ENCODE measurements at regions not wholly inside any gene's neighbourhood (a gene's known extent, or its start where the extent isn't known, plus 50 kb on each side); places are given as distances from the start of the nearest gene placed in this dataset.

DNA sequence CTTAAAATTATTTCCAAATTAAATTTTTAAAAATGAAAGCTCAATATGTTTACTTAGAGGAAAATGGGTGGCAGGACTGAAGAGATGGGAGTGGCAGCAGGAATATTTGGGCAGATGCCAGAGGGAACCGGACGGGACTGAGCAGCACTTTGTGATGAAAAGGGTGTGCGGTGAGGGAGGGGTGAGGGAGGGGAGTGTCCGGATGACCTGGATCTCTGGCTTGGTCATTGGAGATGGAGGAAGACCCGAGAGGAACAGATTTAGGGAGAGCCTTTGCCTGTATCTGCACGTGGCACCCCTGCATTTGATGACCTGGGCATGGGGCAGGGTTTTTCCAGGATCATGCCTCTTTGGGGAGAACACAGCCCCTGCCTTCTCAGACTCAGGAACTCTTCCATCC lies 201.1 kb upstream of the MVB12B start:
- TF ChIP-seq, protein P1, sequence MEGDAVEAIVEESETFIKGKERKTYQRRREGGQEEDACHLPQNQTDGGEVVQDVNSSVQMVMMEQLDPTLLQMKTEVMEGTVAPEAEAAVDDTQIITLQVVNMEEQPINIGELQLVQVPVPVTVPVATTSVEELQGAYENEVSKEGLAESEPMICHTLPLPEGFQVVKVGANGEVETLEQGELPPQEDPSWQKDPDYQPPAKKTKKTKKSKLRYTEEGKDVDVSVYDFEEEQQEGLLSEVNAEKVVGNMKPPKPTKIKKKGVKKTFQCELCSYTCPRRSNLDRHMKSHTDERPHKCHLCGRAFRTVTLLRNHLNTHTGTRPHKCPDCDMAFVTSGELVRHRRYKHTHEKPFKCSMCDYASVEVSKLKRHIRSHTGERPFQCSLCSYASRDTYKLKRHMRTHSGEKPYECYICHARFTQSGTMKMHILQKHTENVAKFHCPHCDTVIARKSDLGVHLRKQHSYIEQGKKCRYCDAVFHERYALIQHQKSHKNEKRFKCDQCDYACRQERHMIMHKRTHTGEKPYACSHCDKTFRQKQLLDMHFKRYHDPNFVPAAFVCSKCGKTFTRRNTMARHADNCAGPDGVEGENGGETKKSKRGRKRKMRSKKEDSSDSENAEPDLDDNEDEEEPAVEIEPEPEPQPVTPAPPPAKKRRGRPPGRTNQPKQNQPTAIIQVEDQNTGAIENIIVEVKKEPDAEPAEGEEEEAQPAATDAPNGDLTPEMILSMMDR (conservative IDR thresholded peaks at IDR 0.05) = no peak
- no peak for TF ChIP-seq ZFX (IDR thresholded peaks at IDR 0.05)
- no peak overlapping the region for H3K27ac ChIP-seq

DNA sequence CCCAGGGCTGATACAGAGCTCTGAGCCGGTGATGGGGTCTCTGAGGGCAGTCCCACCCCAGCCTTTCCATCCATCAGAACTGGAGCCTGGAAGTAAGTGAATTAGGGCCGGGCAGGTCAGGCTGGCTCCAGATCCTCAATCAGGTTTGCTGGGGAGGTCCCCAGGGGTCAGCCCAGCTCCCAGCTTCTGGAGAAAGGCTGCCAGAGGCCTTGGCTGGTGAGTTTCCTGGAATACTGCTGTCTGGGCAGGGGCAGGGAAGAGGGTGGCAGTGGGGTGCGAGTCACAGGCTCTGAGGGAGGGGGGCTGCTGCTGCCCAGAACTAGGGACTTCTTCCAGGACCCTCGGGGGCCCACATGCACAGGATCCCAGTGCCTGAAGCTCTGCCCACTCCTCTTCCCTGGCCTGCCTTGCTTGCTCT lies 200.6 kb upstream of the MVB12B start:
- H3K27ac ChIP-seq = no peak overlapping the region
- no peak for TF ChIP-seq ZFX (IDR thresholded peaks at IDR 0.05)
- TF ChIP-seq, protein P1 (conservative IDR thresholded peaks at IDR 0.05) = no peak

DNA sequence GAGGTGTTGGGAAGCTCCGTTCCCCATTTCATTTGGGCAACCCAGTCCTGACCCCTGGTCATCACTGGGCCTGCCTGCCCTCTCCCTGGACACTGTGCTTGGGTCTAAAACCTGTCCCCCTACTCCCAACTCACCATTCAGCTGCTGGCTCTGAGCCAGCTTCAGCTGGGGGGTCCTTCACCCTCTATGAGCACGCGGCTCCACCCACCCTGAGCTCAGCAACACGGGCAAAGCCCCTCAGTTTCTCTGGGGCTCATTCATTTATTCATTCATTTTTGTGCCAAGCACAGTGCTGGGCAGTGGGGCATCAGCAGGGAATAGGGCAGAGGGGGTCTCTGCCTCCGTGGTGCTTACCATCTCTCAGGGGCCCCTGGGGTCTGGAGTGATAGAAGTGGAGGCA lies 199.8 kb upstream of the MVB12B start:
- no peak for TF ChIP-seq ZFX (IDR thresholded peaks at IDR 0.05)
- TF ChIP-seq, protein P1 (conservative IDR thresholded peaks at IDR 0.05) = no peak
- no peak overlapping the region for H3K27ac ChIP-seq

DNA sequence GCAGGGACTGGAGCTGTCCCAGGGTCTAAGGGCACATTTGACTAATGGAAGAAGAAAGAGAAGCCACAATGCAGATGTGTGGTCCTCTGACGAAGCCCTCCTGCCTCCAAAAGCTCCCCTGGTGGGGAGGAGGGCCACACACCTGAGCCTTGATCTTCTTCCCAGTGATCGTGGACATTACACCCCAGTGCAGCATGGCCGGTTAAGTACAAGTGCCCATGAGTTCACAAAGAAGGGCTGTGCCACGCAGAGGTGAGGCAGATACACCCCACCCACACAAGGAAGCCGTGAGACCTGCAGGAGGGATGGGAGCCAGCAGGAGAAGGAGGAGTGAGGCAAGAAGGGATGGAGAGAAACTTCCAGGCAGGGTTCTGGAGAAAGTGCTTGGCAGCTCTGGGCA lies 199.0 kb upstream of the MVB12B start:
- TF ChIP-seq, protein P1 (conservative IDR thresholded peaks at IDR 0.05) = no peak
- TF ChIP-seq ZFX (IDR thresholded peaks at IDR 0.05) = no peak
- H3K27ac ChIP-seq = no peak overlapping the region

DNA sequence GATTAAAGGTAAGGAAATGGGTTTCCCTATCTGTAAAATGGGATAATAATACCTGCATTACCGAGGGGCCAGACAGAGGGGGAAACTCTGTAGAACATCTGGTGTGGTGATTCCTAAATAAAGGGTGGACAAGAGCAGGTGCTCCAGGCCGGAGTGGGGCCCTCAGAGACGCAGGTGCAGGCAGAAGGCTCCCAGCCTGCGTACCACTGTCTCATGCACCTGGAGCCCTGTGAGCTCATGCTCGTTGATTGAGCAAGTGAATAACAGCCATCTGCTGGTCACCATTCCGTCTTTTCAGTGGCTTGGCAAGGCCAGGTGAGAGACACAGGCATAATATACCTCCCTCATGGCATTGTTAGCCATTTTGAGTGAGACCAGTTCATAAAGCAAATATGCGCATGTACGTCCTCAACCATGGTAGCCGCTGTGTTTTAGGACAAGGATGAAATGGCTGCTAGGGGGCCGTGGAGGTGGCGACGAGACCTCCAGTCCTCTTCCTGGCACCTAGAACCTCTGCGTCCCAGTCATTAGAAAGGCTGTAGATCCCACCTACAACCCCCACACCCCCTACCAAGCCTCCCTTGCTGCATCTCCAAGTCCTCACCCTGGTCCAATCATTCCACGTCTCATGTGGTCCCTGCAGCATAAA lies 198.0 kb upstream of the MVB12B start:
- TF ChIP-seq, protein P1 (conservative IDR thresholded peaks at IDR 0.05) = no peak
- no peak for TF ChIP-seq ZFX (IDR thresholded peaks at IDR 0.05)
- H3K27ac ChIP-seq = no peak overlapping the region

DNA sequence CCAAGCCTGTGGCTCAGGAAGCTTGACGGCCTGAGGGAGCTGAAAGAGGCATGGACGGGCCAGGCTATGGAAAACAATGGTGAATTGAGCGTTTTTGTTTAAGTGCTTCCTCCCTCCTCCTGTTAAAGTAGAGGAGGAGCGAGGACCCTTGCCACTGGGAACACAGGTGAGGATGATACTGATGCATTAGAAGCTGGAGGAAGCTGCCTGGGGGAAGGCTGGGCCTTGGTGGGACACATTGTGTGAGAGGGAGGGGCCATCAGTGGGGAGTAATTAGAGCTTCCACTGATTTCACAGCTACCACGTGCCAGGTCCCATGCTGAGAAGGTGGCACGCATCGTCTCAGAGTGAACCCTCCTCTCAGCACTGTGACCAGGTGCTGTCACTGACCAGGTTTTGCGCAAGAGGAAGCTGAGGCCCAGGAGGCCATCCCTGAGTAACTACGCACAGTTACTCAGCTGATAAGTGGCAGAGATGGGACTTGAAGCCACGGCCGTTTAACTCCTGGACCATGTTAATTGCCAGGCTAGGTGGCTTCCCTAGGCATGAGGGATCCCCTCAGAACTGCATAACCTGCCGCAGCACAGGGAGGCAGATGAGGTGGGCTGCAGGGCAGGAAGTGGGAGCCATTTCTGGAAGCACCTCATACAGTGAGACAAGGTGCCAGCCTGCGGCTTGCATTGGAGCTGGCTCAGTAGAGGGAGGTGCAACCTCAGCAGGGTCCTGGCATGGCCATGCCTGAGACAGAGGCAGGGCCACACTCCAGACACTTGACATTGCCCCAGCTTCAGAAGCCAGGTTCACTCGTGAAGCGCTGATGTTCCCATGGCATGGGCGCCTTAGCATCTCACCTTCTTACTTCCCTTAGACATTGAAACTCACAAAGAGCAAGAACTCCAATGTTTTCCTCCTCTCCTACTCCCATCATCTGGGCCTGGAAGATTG lies 195.3 kb upstream of the MVB12B start:
- no peak for TF ChIP-seq ZFX (IDR thresholded peaks at IDR 0.05)
- TF ChIP-seq, protein P1 (conservative IDR thresholded peaks at IDR 0.05) = no peak

DNA sequence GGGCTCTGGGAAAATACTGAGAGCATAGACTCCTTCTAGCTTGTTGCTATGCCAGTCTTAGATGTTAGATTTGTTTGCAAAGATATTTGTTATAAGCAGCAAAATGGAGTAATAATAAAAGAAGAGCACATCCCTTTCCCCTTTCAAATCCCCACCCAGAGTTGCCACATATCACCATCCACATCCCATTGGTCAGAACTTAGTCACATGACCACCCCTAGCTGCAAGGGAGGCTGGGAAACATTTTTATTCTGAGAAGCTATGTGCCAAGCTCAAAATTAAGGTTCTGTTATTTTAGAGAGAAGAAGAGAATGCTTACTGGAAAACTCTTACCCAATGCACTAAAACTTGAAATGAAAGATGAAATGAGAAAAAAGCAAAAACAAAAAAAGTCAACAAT lies 193.9 kb upstream of the MVB12B start:
- H3K27ac ChIP-seq = no peak overlapping the region
- no peak for TF ChIP-seq ZFX (IDR thresholded peaks at IDR 0.05)
- TF ChIP-seq, protein P1 (conservative IDR thresholded peaks at IDR 0.05) = no peak

More for the DNA sequence above, 195.3 kb upstream of the MVB12B start:
- H3K27ac ChIP-seq = no peak overlapping the region

Measured in C4-2B (cell line).